ENCODE measurements at regions not wholly inside any gene's neighbourhood (a gene's known extent, or its start where the extent isn't known, plus 50 kb on each side); places are given as distances from the start of the nearest gene placed in this dataset.

DNA sequence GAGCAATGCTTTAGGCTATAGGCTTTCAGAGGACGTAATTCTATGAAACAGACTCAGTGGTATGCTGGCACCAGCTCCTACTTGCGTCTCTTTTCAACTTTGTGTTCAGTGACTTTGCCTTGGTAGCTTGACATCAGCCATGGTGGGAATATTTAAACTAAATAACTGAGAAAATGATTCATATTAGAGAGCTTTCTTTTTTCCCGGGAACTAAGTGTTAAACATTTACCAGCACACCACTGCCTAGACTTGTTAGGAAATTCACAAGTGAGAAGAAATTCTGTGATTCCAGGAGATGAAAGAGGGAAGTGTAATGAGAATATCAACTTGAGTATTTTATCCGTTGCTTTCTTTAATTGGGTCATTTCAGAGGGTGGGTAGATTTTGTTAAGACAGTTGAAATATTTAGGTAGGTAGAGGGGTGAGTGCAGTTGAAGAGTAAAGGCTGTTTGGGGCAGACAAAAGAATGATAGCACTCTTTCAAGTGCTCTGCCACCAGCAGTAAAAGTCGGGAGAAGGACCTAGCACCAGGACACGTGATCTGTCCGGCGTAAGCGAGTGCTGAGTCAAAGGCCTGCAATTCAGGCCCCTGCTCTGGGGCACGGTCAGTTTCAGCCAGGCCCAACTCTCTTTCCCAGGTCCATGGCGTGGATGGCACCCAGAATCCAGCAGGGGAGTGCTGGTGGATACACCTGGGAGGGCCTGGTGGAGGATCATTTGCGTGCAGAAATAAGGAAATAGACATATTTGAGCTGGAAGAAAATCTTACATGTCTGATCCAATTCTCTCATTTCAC lies 206.3 kb downstream of the SNX10 start:
- TF ChIP-seq JUND (IDR thresholded peaks at IDR 0.05; ENCODE audit: borderline replicate concordance, low read depth, low read length) = no peak
- TF ChIP-seq JUND (tag; IDR thresholded peaks at IDR 0.05; ENCODE audit: borderline replicate concordance, low read depth, low read length) = no peak; the same call in 2 of the 3 replicates
- TF ChIP-seq ESRRA (IDR thresholded peaks at IDR 0.05; ENCODE audit: borderline replicate concordance, low read depth) = no peak
- TF ChIP-seq, protein P1, sequence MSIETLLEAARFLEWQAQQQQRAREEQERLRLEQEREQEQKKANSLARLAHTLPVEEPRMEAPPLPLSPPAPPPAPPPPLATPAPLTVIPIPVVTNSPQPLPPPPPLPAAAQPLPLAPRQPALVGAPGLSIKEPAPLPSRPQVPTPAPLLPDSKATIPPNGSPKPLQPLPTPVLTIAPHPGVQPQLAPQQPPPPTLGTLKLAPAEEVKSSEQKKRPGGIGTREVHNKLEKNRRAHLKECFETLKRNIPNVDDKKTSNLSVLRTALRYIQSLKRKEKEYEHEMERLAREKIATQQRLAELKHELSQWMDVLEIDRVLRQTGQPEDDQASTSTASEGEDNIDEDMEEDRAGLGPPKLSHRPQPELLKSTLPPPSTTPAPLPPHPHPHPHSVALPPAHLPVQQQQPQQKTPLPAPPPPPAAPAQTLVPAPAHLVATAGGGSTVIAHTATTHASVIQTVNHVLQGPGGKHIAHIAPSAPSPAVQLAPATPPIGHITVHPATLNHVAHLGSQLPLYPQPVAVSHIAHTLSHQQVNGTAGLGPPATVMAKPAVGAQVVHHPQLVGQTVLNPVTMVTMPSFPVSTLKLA (conservative IDR thresholded peaks at IDR 0.05) = no peak
- no peak for TF ChIP-seq NELFE (IDR thresholded peaks at IDR 0.05; ENCODE audit: insufficient read depth, insufficient read length)
- no peak for TF ChIP-seq ZNF282 (CRISPR knock-in tag; IDR thresholded peaks at IDR 0.05)

All from K562 (cell line).